ENCODE measurements at regions not wholly inside any gene's neighbourhood (a gene's known extent, or its start where the extent isn't known, plus 50 kb on each side); places are given as distances from the start of the nearest gene placed in this dataset.
A peak's percentile ranks its signal among the peaks of the same experiment; 100 is the strongest.

DNA sequence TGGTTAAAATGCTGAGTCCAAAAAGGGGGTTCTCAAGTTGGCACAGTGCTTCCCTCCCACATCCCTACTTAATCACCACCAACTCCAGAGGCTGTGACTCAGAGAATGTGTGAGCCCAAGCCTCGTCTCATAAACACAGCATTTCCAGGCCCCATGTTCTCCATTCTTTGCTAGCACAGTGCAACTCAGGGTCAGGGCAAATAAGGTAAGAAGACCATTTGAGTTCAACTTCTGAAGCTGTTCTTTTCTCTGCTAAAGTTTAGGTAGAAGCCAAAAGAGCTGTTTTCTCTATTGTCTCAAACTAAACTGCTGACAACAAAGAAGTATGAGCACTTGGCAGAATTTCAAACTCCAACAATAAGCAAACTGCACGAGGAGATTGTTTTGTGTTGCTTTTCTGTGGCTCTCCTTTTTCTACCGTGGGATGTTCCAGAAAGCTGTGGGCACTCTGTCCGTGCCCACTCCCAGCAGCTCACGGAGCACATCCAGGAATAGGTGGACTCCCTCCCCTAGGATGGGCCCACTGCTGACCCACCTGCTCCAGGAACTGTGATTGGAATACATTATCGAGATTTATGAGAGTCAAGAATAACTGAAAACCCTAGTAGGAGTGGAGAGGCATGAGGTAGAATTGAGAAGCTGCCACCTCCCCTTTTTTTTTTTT, 494.3 kb downstream of the COG6 start:
- peak; percentile 36 for DNase-seq

DNA sequence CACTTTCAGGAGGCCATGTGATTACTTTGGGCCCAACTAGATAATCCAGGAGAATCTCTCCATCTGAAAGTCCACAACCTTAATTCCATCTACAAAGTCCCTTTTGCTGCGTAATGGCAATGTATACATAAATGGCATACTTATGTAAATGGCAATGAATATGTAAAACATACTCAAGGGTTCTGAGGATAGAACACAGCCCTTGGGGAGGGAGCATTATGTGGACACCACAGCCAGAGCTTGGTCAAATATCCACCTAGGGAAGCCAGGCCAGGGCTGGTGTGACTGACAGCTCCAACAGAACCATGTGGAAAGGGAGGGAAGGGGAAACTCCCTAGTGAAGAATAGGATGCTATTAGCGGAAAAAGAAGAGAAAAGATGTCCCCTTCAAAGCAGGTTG, 496.2 kb downstream of the COG6 start:
- no peak for DNase-seq

DNA sequence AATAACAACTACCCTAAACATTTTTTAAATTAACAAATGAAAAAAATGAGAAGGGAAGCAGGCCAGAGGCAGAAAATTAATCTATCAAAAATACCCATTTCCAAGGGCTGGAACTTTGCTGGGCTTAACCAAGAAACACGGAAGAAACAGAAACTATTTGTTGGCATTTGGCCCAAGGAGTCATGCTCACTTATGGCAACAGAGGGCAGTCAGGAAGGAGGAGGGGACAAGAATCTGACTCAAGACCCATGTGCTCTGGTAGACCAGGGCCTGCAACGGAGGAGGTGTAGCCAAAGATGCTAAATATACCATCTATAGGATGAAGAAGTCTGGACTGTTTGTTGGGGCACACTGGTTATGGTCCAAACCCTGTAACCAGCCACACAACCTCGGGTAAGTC, 496.7 kb downstream of the COG6 start:
- no peak for DNase-seq

DNA sequence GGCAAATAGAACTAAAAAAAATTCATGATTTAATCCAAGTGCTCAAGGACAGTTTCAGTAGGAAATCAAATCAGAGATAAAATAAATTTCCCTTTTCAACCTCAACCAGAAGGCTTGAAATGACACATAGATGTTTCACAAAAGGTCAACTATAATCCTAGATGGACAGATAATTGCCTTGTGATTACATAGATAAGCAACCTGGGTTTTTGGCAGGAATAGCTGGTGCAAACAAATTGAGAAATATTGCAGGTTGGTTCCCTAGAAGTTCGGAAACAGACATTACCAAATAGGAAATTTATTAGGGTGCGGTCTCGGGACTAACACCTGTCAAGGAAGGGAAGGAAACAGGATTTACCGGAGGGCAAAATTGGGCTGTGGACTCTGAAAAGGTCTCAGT, 497.5 kb downstream of the COG6 start:
- DNase-seq: no peak

DNA sequence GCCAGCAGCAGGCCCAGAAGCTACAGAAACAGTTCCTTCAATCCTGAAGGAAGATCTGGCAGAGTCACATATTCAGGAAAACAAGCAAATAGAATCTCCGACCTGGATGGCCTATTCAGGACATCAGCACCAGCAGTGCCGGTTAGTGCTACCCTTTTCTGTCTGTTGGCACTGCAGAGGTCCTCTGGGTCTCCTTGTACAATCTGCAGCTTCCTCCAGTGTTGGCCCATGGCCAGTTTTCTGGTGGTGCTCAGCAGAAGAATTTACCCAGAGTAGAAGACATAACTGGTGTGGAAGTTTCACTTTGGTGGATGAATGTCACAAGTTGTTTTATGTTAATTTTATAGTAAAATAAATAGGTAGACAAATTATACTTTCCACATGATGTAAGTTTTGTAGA, 498.1 kb downstream of the COG6 start:
- DNase-seq: no peak

DNA sequence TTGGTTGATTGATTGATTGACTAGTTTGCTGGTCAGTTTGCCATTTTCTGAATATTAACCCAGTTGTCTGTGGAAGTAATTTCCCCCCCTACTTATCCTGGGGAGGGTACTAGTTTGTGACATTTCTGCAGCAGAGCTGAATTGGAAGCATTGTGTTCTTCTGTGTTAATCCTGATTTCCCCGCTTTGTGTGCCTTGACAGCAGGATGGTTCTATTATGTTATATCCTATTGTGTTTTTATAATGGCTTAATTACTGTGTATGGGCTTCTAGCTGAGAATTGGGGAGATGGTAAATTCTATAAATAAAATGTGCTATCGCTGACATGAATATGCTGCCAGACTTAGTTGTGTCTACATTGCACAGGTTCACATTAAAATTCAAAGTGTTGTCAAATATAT, 499.7 kb downstream of the COG6 start:
- DNase-seq: no peak

DNA sequence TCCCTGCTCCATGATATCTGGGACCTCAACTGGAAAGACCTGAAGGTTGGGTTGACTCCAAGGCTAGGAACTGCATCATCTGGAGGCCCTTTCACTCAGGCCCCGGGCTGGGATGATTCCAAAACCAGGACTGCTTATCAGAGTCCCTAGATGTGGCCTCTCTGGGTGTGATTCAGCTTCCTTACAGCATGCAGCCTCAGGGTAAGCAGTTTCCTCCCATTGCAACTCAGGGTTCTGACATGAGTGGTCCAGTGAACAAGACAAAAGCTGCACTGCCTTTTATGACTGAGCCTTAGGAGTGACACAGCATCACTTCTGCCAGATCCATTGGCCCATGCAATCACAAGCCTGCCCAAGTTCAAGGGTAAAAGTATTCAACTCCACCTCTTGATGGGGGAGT, 502.8 kb downstream of the COG6 start:
- no peak for DNase-seq

DNA sequence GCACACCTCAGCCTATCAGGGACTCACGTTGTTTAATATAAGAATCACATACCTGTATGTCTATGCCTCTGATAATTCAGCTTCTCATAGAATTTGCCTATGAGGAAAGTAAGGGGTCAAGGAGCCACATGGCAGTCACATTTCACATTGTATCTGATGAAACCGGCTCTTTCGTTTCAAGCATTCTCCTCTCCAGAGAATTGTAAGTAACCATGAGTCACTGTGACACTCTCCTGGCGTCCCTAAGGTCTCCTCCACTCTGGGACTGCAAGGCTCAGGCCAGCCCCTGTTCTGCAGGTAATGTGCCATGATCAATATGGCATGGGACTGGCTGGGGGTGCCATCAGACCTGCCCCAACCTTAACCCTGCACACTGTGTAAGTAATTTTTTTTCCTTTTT, 503.3 kb downstream of the COG6 start:
- DNase-seq: no peak

DNA sequence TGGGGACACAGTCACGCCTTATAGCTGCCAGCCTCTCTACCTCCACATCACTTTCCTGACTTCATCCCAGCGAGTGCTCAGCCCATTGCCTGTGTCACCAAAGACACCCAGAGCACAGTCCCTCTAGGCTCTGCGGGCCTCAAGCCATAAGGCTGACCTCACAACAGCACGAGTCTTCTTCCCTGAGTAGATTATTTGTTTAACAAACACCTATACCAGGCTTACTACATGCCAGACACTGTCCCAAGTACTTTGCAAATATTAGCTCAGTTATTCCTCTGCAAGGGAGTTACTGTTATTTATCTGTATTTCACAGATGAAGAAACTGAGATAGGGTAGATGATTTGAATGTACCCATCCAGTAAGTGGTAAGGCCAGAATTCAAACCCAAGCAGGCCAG, 504.3 kb downstream of the COG6 start:
- DNase-seq: no peak

DNA sequence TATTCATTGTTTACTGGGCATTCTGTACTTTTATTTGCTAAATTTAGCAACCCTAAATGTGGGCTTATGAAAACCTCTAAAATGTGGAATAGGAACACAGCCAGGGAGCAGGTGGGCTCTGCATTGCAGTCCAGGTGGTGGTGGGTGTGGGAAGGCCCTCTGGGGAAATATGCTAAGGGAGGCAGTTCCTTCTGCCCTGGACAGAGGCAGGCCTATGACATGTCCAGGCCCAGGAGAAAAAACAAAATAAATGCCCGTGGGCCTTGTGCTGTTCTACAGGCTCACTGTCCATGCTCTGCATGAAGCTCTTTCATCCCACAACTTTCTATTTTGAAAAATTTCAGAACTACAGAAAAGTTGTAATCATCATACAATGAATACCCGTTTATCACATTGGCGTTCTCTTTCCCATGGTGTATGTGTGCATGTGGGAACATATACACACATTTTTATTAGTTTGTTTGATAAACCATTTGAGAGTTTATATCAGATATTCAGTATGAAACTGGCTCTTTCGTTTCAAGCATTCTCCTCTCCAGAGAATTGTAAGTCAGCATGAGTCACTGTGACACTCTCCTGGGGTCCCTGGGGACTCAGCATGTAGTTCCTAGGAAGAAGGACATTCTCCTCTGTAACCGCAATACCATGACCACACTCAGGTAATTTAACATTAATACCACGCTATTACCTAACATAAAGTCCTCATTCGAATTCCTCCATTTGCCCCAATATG, 505.3 kb downstream of the COG6 start:
- DNase-seq: no peak

DNA sequence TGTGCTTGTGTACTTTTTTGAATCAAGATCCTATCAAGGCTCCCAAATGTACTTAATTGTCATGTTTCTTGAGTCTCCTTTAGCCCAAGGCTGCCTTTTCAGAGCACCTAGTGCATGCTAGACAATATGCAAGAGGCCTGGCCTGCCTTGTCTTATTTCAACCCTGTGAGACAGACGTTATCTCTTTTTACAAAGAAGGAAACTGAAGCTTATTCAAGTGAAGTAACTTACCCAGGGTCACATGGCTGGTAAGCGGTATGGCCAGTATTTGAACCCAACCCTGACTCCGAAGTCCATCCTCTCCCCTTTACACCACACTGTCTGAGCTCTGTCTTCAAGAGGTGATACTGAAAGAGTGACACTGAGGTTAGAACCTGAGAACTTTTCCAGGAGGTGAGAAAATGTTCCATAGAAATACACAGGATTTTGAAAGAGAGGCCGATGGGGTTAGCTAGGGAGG, 505.1 kb downstream of the FOXO1 start:
- DNase-seq: no peak

DNA sequence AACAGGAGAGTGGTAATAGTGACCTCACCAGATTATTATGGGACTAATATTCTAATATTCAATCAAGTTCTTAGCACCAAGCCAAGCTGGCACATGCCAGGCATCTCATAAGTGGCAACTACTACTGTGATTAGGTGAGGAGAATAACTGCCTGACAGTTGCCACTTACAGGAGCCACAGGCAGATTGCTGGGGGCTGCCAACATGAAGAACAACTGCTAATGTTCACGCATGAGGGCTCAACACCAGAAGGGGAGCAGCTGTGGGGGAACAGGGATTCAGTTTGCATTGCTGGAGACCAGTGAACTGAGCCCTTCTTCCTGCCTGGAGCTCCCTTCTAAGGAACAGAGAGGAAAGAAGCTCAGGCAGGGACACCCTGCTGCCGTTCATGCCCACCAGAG, 504.5 kb downstream of the FOXO1 start:
- DNase-seq: no peak

DNA sequence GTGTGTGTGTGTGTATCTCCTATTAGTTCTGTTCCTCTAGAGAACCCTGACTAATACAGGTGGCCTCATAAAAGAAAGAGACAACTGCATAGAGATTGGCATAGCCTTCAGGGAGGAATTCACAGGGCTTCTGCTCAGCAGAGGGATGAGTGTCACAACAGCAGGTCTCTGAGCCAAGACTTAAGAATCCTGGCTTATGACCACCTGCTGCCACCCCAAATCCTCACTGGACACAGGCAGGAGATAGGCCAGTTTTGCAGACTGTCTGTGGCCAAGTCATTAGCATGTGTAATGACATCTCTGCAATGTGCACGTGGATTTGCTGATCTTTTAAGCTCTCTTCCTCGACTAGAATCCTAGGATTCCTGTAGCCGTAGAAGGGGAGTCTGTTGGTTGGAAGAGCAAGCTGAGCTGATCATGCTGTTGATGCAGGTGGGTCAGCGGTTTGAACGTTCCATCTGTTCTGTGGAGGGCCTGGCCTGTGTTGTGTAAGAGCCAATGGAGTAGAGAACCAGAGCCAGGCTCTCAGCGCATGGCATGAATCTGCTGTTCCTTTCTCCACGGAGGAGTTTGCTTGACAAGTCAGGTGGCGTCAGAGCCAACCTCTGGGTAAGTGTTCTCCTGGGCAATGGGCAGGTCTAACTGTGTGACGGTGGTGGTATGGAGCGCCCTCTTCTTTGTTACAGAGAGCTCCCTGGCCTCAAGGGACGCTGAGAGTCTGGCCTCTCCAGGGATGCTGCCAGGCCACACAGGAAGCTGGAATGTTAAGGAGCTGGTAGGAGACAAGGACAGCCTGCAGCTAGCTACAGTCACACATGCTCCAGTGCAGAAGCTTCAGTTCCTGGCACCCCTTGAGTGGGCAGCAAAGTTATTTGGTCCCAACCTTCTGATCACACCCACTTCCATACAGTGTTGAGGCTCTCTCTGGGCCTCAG, 503.1 kb downstream of the FOXO1 start:
- DNase-seq: no peak

DNA sequence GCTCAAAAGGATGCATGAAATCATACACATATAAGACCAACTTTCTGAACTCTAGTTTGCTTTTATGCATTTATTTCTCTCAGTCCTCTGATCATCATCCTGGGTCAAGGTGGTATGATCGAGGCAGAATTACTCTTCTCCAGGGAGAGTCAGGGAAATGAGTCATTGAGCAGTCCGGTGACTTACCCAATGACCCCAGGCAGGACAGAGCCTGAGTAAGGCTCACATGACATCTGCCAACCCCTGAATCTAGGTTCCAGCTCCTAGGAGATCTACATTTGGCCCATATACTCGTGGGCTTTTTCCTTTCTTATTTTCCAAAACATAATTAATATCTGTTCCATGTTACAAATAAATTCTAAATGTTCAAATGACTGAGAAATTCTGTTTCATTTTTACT, 502.3 kb downstream of the FOXO1 start:
- no peak for DNase-seq

DNA sequence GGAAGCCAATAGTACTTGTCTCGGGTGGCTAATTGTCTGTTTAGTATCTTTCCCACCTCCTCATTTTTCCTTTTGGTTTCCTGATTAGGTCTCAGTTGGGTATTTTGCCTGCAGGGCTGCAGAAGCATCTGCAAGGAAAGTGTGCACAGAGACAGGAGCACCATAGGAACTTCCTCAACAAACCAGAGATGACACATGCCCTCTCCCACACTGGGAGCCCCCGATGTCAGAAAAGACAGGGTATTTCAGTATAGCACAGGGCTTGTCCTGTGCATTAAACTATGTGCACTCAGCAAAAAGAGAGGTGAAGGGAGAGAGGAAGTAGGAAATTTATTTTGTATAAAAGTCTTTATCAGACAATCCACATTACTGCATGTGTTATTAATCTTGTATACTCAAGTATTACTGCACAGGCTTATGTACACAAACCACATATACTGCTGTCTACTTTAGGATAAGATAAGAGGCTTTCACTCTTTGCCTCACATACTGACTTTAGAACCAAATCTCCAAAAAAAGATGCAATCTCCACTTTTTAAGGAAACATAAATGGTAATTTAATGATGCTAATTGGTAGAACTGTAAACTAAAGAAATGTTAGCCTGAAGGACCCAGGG, 501.0 kb downstream of the FOXO1 start:
- DNase-seq: no peak

DNA sequence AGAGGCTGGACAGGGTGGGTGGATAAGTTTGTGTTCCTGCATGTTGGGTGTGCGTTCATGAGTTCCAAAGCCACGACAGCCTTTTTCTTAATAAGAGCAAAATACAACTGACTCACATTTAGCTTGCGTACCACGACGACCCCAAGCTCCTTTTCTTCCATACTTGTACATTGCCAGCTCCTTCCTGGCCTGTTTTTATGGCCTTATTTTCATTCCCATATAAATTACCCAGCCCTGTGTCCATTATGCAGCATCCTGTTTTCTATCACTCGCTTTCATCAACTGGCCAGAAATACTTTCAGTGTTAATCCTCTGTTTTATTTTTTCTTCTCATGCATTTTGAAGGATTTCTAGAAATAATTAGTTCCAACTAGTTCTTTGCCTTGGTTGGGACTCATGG, 499.1 kb downstream of the FOXO1 start:
- DNase-seq: no peak

DNA sequence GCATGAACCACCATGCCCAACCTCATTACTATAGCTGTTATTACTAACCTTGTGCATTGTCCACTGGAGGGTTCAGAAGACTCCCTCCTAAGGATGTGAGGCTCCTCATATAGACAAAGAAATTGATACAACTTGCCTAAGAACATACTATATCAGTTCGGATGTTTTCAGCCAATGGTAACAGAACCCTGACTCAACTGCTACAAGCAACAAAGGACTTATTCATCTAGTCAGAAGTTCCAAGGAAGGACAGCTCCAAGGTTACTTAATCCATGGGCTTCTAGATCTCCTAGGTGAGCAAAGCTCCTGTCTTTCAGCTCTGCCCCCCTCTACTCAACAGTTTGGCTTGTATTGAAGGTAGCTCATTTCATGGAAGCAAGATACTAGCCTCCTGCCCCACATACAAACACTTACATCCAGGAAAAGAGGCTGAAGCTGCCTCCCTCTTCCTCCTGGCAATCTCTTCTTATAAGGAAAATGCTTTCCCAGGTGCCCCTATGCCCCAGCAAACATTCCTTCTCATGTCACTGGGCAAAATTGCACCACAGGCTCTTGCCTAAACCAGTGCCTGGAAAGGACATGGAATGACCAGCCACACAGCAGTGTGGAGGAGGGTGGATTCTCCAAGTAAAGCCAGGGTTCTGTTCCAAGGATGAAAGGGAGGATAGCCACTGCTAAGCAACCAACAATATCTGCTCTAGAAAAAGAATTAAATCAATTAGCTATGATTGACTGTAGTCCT, 497.8 kb downstream of the FOXO1 start:
- no peak for DNase-seq

DNA sequence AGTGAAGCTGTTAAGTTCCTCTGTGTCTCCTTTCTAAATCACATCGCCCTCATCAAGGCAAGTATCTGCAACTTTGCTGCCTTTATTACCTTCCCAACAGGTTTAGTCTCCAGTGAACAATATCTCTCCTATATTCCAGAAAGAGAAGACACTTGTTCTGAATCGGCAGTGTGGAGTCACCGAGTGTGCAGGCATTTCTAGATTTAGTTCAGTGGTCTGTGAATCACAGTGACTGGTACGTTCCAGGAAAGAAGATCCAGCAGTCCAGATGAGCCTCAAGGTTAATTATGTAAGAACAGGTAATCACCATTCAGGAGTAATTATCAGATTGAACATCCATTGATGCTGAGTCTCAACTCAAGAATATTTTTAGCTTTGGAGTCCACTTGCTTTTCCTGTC, 497.0 kb downstream of the FOXO1 start:
- DNase-seq: no peak

DNA sequence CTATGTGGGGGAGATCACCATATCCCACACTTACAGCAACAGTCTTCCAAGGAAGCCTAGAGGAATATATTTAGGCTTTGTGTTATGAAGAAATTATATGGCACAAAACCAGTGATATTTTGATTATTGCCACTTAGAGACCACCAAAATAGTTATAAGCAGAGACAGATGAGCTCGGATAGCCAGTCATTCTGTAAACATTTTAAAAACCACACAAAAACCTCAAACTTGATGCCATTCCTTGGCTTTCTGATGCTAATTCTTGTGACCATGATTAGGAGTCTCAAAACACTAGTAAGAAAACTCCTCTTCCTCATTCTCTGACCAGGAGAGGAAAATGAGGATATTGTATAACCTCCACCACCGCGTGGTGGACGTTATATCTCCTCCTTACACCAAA, 496.4 kb downstream of the FOXO1 start:
- DNase-seq: no peak

DNA sequence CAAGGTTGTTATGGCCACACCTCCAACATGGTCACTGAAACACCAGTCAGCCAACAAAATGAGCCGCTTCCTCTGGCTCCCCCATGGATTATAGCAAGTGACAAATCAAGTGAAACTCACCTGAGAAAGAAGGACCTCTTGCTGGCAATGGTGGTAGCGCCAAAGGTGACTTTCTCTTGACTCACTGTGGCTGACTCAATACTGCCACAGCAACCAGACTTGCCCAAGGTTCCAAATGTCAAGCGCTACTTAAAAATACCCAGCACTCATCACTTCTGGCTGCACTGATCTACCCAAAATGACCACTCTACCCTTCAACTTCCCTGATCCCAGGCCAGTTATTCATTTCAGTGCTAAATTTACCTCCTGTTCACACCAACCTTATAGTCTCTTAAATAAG, 495.5 kb downstream of the FOXO1 start:
- no peak for DNase-seq

DNA sequence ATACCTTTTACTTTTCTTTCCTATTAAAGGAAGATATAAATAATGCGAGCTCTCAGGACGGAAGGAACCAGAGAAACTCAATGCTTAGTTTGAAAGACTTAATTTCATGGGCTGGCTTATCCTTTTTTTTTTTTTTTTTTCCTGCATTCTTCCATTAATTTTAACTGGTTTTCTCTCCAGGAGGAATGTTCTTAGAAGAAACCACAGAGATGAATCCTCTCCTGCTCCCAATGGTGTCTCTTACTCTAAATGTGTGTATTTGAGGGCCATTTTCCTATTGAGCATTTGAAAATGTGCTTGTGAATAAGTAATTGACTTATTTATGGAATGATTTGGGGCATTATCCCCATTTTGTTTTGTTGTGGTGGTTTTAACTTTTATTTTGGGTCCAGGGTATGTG, 494.9 kb downstream of the FOXO1 start:
- no peak for DNase-seq

DNA sequence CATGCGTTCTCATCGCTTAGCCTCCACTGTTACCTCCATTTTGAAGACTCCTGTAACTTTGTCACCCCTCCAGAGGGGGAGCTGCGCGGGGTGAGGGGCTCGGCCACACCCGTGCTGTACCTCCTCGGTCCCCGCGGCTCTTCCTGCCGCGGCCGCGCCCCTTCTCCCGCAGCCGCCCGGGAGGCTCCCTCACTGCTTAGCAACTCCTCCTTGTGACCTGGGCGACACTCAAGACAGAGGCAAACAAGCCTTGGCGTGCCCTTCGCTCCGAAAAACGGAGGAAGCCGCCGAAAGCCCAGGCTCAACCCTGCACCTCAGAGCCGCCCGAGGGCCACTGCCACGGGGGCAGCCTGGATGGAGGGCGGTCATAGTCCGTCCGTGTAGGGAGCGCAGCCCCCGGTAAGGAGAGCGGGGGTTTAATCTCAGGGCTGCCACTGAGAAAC, 494.3 kb downstream of the FOXO1 start:
- DNase-seq: no peak
